NCI-H2029 (cell line): ENCODE measurements at regions not wholly inside any gene's neighbourhood (a gene's known extent, or its start where the extent isn't known, plus 50 kb on each side); places are given as distances from the start of the nearest gene placed in this dataset.
"Not testable (repeated sequence)": the region's sequence is repeated elsewhere in the genome, so short reads cannot be mapped to it uniquely, and the experiment has no call there.

Experiments used
- DNase-seq: peaks from one replicate; lab custom pipeline; 2025; lab: John Stamatoyannopoulos, UW

GRCh38 chr5:2168601-2169429, 286.1 kb upstream of the IRX4 start:
- DNase-seq = no peak

- no peak for DNase-seq
Measured at GRCh38 chr5:2167671-2168070, 284.9 kb upstream of the IRX4 start.

- DNase-seq = no peak
Measured at GRCh38 chr5:2166979-2167377, 284.3 kb upstream of the IRX4 start.

GRCh38 chr5:2166306-2166978, 283.7 kb upstream of the IRX4 start:
- DNase-seq = no peak

DNA sequence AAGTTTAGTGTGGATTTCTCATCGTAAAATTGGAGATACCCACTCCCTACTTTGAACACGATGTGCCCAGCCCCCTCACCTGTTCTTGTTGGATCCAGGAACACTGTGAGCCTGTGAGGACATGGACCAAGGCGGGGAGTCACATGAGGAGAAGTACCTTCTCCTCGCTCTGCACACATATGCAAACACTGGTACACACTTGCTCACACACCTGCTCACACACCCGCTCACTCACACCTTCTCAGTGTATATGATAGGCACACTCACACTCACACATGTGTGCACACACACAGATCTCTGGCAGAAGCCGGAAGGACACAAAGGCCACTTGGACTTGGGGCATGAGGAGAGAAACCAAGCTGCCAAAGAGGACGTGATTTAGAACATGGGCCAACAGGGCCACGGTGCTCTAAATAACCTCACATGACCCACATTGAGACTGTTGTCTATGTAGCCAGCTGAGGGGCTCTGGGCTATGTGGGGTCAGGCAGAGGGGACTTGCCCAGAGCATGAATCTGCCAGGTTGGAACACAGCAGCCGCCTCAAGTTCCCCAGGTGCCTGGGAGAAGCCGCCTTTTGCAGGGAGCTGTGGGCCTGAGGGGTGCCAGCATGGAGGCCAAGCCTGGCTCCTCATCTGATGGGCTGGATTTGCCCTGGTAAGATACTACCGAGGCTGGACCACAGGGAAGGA, 283.0 kb upstream of the IRX4 start:
- no peak for DNase-seq

- DNase-seq = no peak
Measured at GRCh38 chr5:2165203-2165602, 282.5 kb upstream of the IRX4 start.

DNA sequence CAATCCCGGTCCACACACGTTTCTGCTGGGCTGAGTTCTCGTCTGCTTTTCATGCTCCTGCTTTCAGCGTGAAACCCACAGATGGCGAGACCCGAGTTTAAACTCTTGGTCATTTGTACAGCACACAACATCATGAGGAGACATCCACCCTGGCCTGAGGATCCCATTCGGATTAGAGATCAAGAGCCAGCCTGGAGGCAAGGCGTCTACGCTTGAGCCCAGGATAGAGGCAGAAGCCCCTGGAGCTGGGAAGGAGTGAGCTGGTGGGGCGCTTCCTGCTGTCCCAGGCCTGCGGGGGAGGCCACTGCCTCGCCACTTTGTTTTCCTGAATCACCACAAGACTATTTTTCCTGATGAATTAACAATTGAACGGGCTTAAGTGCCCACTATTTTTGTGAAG, 281.9 kb upstream of the IRX4 start:
- no peak for DNase-seq

GRCh38 chr5:2163940-2164490, 281.3 kb upstream of the IRX4 start:
- no peak for DNase-seq

GRCh38 chr5:2163060-2163856, 280.5 kb upstream of the IRX4 start:
- DNase-seq = no peak

DNA sequence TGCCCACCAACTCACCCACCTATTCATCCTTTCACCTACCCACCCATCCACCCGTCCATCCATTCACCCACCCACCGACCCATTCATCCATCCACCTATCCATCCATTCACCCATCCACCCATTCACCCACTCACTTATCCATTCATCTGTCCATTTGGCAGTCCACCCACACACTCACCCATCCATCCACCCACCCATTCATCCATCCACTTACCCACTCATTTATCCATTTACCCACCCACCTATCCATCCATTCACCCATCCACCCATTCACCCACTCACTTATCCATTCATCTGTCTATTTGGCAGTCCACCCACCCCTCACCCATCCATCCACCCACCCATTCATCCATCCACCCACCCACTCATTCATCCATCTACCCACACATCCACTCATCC, 278.1 kb upstream of the IRX4 start:
- DNase-seq = no peak

GRCh38 chr5:2158767-2159166, 276.0 kb upstream of the IRX4 start:
- no peak for DNase-seq

- DNase-seq = no peak
Measured at GRCh38 chr5:2158109-2158508, 275.4 kb upstream of the IRX4 start.

- no peak for DNase-seq
Measured at GRCh38 chr5:2157372-2157771, 274.6 kb upstream of the IRX4 start.

DNA sequence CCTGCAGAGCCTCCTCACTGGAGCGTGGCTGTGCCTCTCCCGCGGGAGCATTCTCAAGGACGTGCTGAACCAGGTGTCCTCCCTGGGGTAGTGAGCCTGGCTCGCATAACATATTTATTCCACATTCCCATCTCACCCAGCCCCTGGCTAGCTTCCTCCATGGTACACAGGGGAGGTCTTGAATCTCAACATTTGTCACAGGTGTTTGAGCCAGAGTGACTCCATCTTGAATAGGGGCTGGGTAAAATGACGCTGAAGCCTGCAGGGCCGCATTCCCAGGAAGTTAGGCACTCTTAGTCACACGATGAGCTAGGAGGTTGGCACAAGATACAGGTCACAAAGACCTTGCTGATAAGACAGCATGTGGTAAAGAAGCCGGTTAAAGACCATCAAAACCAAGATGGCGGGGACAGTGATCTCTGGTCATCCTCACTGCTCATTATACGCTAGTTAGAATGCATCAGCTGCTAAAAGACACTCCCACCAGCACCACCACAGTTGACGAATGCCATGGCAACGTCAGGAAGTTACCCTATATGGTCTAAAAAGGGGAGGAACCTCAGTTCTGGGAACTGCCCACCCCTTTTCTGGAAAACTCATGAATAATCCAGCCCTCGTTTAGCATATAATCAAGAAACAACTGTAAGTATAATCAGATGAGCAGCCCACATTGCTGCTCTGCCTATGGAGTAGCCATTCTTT, 273.8 kb upstream of the IRX4 start:
- no peak for DNase-seq

- DNase-seq = no peak
Measured at GRCh38 chr5:2155556-2155955, 272.8 kb upstream of the IRX4 start.

- DNase-seq = no peak
Measured at GRCh38 chr5:2153802-2154201, 271.1 kb upstream of the IRX4 start.

GRCh38 chr5:2153350-2153749, 270.6 kb upstream of the IRX4 start:
- DNase-seq = no peak

DNA sequence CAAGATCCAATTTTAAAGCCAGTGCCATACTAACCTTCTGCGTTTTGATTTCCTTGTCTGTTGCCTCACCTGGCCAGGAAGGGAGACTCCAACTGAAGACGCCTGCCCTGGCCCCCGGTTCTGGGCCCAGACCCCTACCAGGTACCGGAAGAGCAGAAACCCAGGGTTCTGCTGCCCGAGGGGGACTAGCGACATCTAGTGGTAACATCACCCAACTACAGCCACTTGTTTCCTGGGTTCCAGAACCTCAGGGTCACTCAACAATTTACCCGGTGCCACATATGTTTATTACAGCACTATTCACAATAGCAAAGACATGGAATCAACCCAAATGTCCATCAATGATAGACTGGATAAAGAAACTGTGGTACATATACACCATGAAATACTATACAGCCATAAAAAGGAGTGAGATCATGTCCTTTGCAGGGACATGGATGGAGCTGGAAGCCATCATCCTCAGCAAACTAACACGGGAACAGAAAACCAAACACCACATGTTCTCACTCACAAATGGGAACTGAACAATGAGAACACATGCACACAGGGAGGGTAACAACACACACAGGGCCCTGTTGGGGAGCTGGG, 268.7 kb upstream of the IRX4 start:
- not testable (repeated sequence) for DNase-seq

DNA sequence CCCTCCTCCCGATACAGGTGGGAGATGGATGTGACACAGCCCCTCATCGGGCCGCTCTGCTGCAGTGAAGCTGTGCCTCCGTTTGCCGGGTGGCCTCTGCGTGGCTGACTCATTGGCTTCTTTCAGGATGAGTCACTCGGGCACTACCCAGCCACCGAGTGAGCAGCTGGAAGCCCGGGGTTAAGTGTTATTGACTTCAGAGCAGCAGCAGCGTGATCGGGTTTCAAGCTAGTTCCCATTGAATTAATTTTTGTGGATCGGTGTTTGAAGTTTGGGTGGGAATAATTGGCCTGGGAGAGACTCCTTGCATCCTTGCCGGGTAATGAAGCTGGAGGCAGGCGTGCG, 266.4 kb upstream of the IRX4 start:
- peak; percentile 23 for DNase-seq

DNA sequence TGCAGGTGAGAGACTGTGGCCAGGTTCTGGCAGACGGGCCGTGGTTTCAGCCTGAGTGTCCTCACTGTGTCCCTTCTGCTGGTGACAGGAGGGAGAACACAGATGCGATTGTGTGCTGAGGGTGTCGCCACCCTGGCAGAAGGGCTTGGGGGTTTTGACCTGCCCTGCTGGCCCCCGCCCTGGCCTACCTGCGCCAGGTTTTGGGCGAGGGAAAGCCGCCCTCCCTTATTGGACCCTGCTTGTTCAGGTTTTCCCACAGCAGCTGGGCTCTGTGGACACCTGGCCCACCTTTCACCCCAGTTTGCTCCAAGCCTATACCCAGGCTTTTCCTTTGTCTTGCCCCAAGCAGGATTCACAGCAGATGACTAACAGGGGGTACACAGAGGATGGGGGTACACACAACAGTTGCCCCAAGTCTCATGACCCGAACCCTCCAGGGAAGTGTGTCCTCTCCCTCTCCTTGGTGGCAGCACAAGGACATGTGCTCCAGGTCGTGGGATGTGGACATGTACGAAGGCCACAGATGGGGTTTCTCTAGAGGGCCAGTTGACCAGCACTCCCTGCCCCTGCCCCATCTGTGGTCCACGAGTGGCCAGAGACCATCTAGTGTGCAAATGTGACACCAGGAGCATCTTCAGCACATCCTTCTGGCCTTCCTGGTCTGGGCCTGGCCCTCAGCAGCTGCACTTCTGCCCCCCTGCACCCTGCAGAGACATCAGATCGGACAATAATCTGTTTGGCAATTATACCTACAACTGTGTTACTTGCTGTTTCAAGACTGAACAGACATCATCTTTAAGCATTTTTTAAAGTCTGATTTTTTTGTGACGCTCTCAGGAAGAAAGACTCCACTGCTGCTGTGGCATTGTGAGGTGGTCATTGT, 265.8 kb upstream of the IRX4 start:
- no peak for DNase-seq
